DMS153 (cell line): ENCODE measurements at regions not wholly inside any gene's neighbourhood (a gene's known extent, or its start where the extent isn't known, plus 50 kb on each side); places are given as distances from the start of the nearest gene placed in this dataset.

Experiments used
- DNase-seq: peaks from one replicate; lab custom pipeline; 2025; lab: John Stamatoyannopoulos, UW

GRCh38 chr18:6465281-6465680, 50.6 kb upstream of the L3MBTL4 start:
- no peak for DNase-seq

GRCh38 chr18:6476190-6476589, 61.5 kb upstream of the L3MBTL4 start:
- DNase-seq: no peak

GRCh38 chr18:6476880-6477279, 62.2 kb upstream of the L3MBTL4 start:
- no peak for DNase-seq

- no peak for DNase-seq
These were observed 63.4 kb upstream of the L3MBTL4 start for GRCh38 chr18:6478121-6478520.

- no peak for DNase-seq
These were observed 65.0 kb upstream of the L3MBTL4 start for GRCh38 chr18:6479699-6480098.

- no peak for DNase-seq
These were observed 67.7 kb upstream of the L3MBTL4 start for GRCh38 chr18:6482198-6482977.

GRCh38 chr18:6484659-6485058, 69.9 kb upstream of the L3MBTL4 start:
- DNase-seq: no peak

GRCh38 chr18:6486313-6486712, 71.6 kb upstream of the L3MBTL4 start:
- DNase-seq: no peak

GRCh38 chr18:6486764-6487426, 72.2 kb upstream of the L3MBTL4 start:
- no peak for DNase-seq

GRCh38 chr18:6487968-6488367, 73.3 kb upstream of the L3MBTL4 start:
- DNase-seq: no peak

- DNase-seq: no peak
These were observed 74.2 kb upstream of the L3MBTL4 start for GRCh38 chr18:6488956-6489355.

- no peak for DNase-seq
These were observed 75.3 kb upstream of the L3MBTL4 start for GRCh38 chr18:6489977-6490376.

GRCh38 chr18:6493194-6493593, 78.5 kb upstream of the L3MBTL4 start:
- DNase-seq: no peak

GRCh38 chr18:6495536-6495935, 80.8 kb upstream of the L3MBTL4 start:
- DNase-seq: no peak

GRCh38 chr18:6497543-6497942, 82.8 kb upstream of the L3MBTL4 start:
- DNase-seq: no peak

GRCh38 chr18:6498289-6498856, 83.7 kb upstream of the L3MBTL4 start:
- no peak for DNase-seq

- no peak for DNase-seq
These were observed 90.1 kb upstream of the L3MBTL4 start for GRCh38 chr18:6504605-6505497.

- DNase-seq: no peak
These were observed 90.8 kb upstream of the L3MBTL4 start for GRCh38 chr18:6505498-6505875.

GRCh38 chr18:6509417-6509816, 94.7 kb upstream of the L3MBTL4 start:
- no peak for DNase-seq

GRCh38 chr18:6509832-6510231, 95.1 kb upstream of the L3MBTL4 start:
- no peak for DNase-seq

- no peak for DNase-seq
These were observed 106.2 kb upstream of the L3MBTL4 start for GRCh38 chr18:6520901-6521300.

GRCh38 chr18:6521803-6522418, 107.2 kb upstream of the L3MBTL4 start:
- peak; percentile 3 for DNase-seq
